SK-N-MC (cell line): ENCODE measurements at regions not wholly inside any gene's neighbourhood (a gene's known extent, or its start where the extent isn't known, plus 50 kb on each side); places are given as distances from the start of the nearest gene placed in this dataset.

Experiments
- EZH2 ChIP-seq: fragments of 200-600 bp; sonication (generic); IDR thresholded peaks from one replicate; pipeline ENCODE4 v1.6.1; 2017; ENCODE audit warnings: antibody characterized with exemption
- FOXP2 ChIP-seq: optimal IDR thresholded peaks from 2 replicates; pipeline ENCODE3; 2011; ENCODE audit warnings: mild to moderate bottlenecking, moderate library complexity; ENCODE audit not compliant: insufficient read depth; ENCODE audit errors: extremely low read length, control extremely low read depth
- POLR2AphosphoS5 ChIP-seq: IDR thresholded peaks from 2 replicates; pipeline ENCODE4 v1.6.1; 2012; ENCODE audit warnings: mild to moderate bottlenecking, low read depth, low read length, borderline replicate concordance

DNA sequence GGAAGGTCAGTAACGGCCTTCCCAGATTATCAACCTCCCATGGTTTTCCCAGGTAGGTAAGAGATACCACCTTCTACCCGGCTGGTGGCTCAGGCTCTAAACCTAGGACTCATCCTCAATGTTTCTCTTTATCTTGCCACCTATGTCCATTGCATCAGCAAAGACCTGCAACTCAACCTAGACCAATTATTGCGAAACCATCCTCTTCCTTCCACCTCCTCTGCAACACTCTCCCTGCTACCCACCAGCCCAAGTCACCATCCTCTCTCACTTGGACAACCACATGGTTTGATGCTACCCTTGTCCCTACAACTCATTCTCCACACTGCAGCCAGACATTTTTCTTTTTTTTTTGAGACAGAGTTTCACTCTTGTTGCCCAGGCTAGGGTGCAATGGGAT lies 65.4 kb upstream of the GDNF start:
- TF ChIP-seq EZH2 (no peak), POLR2AphosphoS5 (no peak), FOXP2 (no peak)
